Mammary epithelial cell (primary cell): ENCODE measurements at regions not wholly inside any gene's neighbourhood (a gene's known extent, or its start where the extent isn't known, plus 50 kb on each side); places are given as distances from the start of the nearest gene placed in this dataset.

Experiments used
- EZH2 ChIP-seq: IDR thresholded peaks from 2 replicates; pipeline ENCODE4 v1.6.1; 2012; ENCODE audit warnings: low read length, inconsistent platforms, borderline replicate concordance
- TF ChIP-seq, protein P1 (sequence below), 2 donors: IDR thresholded peaks in 1 of 2; conservative IDR thresholded peaks in 1 of 2; 2 replicates each; pipeline ENCODE4 v1.5.1; 2011 to 2012; ENCODE audit warnings: inconsistent platforms in 2 of 2, low read length in 2 of 2, mild to moderate bottlenecking in 2 of 2, control low read depth in 1 of 2, low read depth in 1 of 2; ENCODE audit not compliant: insufficient read depth in 1 of 2; ENCODE audit errors: extremely low read depth in 1 of 2

DNA sequence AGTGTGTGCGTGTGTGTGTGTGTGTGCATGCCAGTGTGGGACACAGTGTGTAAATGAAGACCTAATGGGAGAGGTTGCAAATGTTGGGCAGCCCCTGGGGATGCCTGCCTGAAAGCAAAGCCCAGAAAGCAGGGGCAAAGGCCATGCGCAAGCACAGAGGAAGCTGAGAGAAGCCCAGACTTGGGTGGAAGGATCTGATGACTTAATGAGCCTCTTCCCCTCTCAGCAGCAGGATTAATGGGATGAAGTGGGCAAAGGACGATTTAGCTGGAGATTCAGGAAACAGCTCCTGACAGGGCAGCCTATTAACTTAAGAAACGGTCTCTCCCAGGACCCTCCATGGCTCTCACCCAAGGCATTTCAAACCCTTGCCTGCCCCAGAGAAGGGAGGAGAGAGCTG lies 107.3 kb downstream of the EFNB1 start:
- TF ChIP-seq, protein P1, sequence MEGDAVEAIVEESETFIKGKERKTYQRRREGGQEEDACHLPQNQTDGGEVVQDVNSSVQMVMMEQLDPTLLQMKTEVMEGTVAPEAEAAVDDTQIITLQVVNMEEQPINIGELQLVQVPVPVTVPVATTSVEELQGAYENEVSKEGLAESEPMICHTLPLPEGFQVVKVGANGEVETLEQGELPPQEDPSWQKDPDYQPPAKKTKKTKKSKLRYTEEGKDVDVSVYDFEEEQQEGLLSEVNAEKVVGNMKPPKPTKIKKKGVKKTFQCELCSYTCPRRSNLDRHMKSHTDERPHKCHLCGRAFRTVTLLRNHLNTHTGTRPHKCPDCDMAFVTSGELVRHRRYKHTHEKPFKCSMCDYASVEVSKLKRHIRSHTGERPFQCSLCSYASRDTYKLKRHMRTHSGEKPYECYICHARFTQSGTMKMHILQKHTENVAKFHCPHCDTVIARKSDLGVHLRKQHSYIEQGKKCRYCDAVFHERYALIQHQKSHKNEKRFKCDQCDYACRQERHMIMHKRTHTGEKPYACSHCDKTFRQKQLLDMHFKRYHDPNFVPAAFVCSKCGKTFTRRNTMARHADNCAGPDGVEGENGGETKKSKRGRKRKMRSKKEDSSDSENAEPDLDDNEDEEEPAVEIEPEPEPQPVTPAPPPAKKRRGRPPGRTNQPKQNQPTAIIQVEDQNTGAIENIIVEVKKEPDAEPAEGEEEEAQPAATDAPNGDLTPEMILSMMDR (conservative IDR thresholded peaks at IDR 0.05 in 1 of 2, IDR thresholded peaks at IDR 0.05 in 1 of 2; ENCODE audit: extremely low read depth in 1 of 2, insufficient read depth in 1 of 2, low read depth in 1 of 2, low read length in 2 of 2), result no peak
- no peak for TF ChIP-seq EZH2
